ENCODE measurements at regions not wholly inside any gene's neighbourhood (a gene's known extent, or its start where the extent isn't known, plus 50 kb on each side); places are given as distances from the start of the nearest gene placed in this dataset.

DNA sequence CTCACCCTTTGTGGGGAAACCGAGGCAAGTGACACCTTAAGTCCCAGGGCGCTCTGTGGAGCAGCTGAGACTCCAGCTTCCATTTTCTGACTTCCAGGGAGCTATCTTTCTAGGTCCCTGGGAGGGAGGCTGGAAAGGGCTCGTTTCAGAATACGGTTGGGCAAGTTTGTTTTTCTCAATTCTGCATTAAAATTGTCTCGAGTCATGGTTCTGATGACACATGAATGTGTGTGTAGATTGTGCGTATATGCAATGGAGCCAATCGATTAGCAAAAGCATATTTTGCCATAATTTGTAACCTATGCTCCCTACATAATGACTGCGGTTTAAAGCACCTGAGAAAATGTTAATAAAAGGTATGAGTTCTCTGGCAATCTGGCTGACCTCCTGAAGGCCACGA, 77.3 kb downstream of the SIK1 start:
- no peak overlapping the region for H3K27ac ChIP-seq
- no peaks in the 10 kb centered on the region for H3K36me3 ChIP-seq
- H3K9me3 ChIP-seq: no peaks in the 10 kb centered on the region
- no peak overlapping the region for H3K4me3 ChIP-seq
- no peak for ATAC-seq
- 80 to 82% methylated on average over 4 to 7 of the region's 9 CpGs for WGBS, 2 donors (ENCODE audit: low coverage in 1 of 2)
- H3K4me1 ChIP-seq: peaks cover 0 to 9% (median 0%) of the 10 kb centered on the region in 3 donors
- H3K27me3 ChIP-seq: no peaks in the 10 kb centered on the region
- TF ChIP-seq EP300 (IDR thresholded peaks at IDR 0.05) (no peak), POLR2AphosphoS5 (IDR thresholded peaks at IDR 0.05) (no peak), POLR2A (IDR thresholded peaks at IDR 0.05) (no peak)
- TF ChIP-seq, protein P1, sequence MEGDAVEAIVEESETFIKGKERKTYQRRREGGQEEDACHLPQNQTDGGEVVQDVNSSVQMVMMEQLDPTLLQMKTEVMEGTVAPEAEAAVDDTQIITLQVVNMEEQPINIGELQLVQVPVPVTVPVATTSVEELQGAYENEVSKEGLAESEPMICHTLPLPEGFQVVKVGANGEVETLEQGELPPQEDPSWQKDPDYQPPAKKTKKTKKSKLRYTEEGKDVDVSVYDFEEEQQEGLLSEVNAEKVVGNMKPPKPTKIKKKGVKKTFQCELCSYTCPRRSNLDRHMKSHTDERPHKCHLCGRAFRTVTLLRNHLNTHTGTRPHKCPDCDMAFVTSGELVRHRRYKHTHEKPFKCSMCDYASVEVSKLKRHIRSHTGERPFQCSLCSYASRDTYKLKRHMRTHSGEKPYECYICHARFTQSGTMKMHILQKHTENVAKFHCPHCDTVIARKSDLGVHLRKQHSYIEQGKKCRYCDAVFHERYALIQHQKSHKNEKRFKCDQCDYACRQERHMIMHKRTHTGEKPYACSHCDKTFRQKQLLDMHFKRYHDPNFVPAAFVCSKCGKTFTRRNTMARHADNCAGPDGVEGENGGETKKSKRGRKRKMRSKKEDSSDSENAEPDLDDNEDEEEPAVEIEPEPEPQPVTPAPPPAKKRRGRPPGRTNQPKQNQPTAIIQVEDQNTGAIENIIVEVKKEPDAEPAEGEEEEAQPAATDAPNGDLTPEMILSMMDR (IDR thresholded peaks at IDR 0.05): no peak

GRCh38 chr21:43348801-43349261, 78.1 kb downstream of the SIK1 start:
- Histone ChIP-seq H3K9me3 (no peaks in the 10 kb centered on the region), H3K36me3 (no peaks in the 10 kb centered on the region), H3K27me3 (no peaks in the 10 kb centered on the region), H3K27ac (peak overlapping the region in 1 of 4 donors; percentile 61), H3K4me1 (peaks cover 0 to 17% (median 0%) of the 10 kb centered on the region in 3 donors), H3K4me3 (no peak overlapping the region)
- TF ChIP-seq POLR2A (IDR thresholded peaks at IDR 0.05) (no peak), EP300 (IDR thresholded peaks at IDR 0.05) (no peak), POLR2AphosphoS5 (IDR thresholded peaks at IDR 0.05) (no peak)
- TF ChIP-seq, protein P1 (IDR thresholded peaks at IDR 0.05): no peak
- 45 to 65% methylated on average over 5 to 9 of the region's 22 CpGs for whole genome bisulfite sequencing, 2 donors (ENCODE audit: low coverage in 1 of 2)
- peak; percentile 23 for ATAC-seq

- TF ChIP-seq POLR2A (IDR thresholded peaks at IDR 0.05): no peak
- H3K36me3 ChIP-seq: no peaks in the 10 kb centered on the region
- WGBS, 2 donors (ENCODE audit: low coverage in 1 of 2): 94% methylated on average over 3 of the region's 15 CpGs; no CpG with 5 or more reads in 1 of the 2 donors
- H3K27me3 ChIP-seq: no peaks in the 10 kb centered on the region
- peak overlapping the region in 1 of 4 donors; percentile 61 for H3K27ac ChIP-seq
- ATAC-seq: no peak
- no peaks in the 10 kb centered on the region for H3K9me3 ChIP-seq
- H3K4me1 ChIP-seq: peaks cover 0 to 19% (median 0%) of the 10 kb centered on the region in 3 donors
- H3K4me3 ChIP-seq: no peak overlapping the region
Observed at GRCh38 chr21:43348170-43348766, 78.7 kb downstream of the SIK1 start.

DNA sequence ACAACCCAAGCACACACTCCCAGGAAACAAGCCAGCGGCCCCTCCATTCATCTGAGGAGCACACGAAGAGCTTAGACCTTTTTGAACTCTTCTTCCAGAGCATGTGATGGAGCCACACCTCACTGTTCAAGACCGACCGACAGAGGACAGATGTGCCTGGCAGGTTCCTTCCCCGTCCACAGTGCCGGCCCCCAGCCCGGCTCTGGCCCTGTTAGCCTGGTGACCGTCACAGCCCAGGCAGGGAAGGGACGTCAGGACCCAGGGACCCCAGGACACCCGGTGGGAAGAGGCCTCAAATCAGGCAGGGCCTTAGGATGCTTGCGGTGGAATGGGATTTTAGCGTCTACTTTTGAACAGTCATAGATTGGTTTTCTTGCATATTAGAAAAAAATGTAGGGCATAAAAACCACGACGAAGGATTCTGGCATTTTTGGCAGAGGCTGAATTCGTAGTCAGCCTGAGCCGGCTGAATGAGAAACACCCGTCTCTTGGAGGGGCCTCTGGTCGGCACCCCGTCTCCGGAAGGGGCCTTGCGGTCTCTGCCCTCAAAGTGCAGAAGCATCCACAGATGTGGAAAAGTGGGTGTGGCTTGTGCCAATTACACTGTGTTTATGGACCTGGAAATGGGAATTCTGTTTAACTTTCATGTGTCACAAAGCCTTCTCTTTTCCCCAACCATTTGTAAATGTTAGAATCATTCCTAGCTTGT, 79.3 kb downstream of the SIK1 start:
- H3K27me3 ChIP-seq: no peaks in the 10 kb centered on the region
- H3K9me3 ChIP-seq: no peaks in the 10 kb centered on the region
- WGBS, 2 donors (ENCODE audit: low coverage in 1 of 2): 100% methylated on average over 3 of the region's 21 CpGs; no CpG with 5 or more reads in 1 of the 2 donors
- no peak for TF ChIP-seq POLR2A (IDR thresholded peaks at IDR 0.05)
- TF ChIP-seq, protein P1 (IDR thresholded peaks at IDR 0.05): no peak
- TF ChIP-seq EP300 (IDR thresholded peaks at IDR 0.05): no peak
- TF ChIP-seq POLR2AphosphoS5 (IDR thresholded peaks at IDR 0.05): no peak
- no peak for ATAC-seq
- H3K27ac ChIP-seq: no peak overlapping the region
- H3K4me1 ChIP-seq: peaks cover 0 to 19% (median 0%) of the 10 kb centered on the region in 3 donors
- no peak overlapping the region for H3K4me3 ChIP-seq
- H3K36me3 ChIP-seq: no peaks in the 10 kb centered on the region

- no peak for ATAC-seq
- Histone ChIP-seq H3K27me3 (no peaks in the 10 kb centered on the region), H3K4me3 (no peak overlapping the region), H3K4me1 (peaks cover 0 to 19% (median 0%) of the 10 kb centered on the region in 3 donors), H3K36me3 (no peaks in the 10 kb centered on the region), H3K9me3 (no peaks in the 10 kb centered on the region), H3K27ac (no peak overlapping the region)
- 69% methylated on average over 3 of the region's 13 CpGs; no CpG with 5 or more reads in 1 of the 2 donors for WGBS, 2 donors (ENCODE audit: low coverage in 1 of 2)
- TF ChIP-seq POLR2AphosphoS5 (IDR thresholded peaks at IDR 0.05) (no peak), POLR2A (IDR thresholded peaks at IDR 0.05) (no peak), EP300 (IDR thresholded peaks at IDR 0.05) (no peak)
- TF ChIP-seq, protein P1 (IDR thresholded peaks at IDR 0.05): no peak
Observed at GRCh38 chr21:43346551-43346950, 80.4 kb downstream of the SIK1 start.
